Activated T-cell treated with anti-CD3 and anti-CD28 coated beads, Interleukin-2, amount 50 U/mL, for 24 hours (primary cell): ENCODE measurements at regions not wholly inside any gene's neighbourhood (a gene's known extent, or its start where the extent isn't known, plus 50 kb on each side); places are given as distances from the start of the nearest gene placed in this dataset.

Experiments
- DNase-seq: peaks from one replicate; pipeline ENCODE4 v3.0.0-alpha.2; 2020
- H3K27ac Mint-ChIP-seq: 2 replicates; pipeline ENCODE4 v1.8.0; 2020; ENCODE audit warnings: mild to moderate bottlenecking, mixed read lengths
- H3K27me3 Mint-ChIP-seq: 2 replicates; pipeline ENCODE4 v1.8.0; 2020; ENCODE audit warnings: mixed read lengths
- H3K36me3 Mint-ChIP-seq: 2 replicates; pipeline ENCODE4 v1.8.0; 2020; ENCODE audit warnings: low read depth, mixed read lengths
- H3K4me1 Mint-ChIP-seq: 2 replicates; pipeline ENCODE4 v1.8.0; 2020; ENCODE audit warnings: low read depth, mixed read lengths
- H3K4me3 Mint-ChIP-seq: 2 replicates; pipeline ENCODE4 v1.8.0; 2020; ENCODE audit warnings: mild to moderate bottlenecking, moderate library complexity, mixed read lengths
- H3K9me3 Mint-ChIP-seq: 2 replicates; pipeline ENCODE4 v1.8.0; 2020; ENCODE audit warnings: mixed read lengths

- H3K9me3 Mint-ChIP-seq, result no peaks in the 10 kb centered on the region
- H3K4me3 Mint-ChIP-seq, result no peak overlapping the region
- H3K36me3 Mint-ChIP-seq, result no peaks in the 10 kb centered on the region
- no peak for DNase-seq
- H3K4me1 Mint-ChIP-seq, result peaks cover 14% of the 10 kb centered on the region
- peaks cover 4% of the 10 kb centered on the region for H3K27me3 Mint-ChIP-seq
- no peak overlapping the region for H3K27ac Mint-ChIP-seq
Observed at GRCh38 chr12:63298386-63298930, 147.5 kb upstream of the AVPR1A start.

GRCh38 chr12:63294327-63294632 is 143.3 kb upstream of the AVPR1A start:
- H3K9me3 Mint-ChIP-seq, result peaks cover 3% of the 10 kb centered on the region
- no peaks in the 10 kb centered on the region for H3K27me3 Mint-ChIP-seq
- no peak overlapping the region for H3K27ac Mint-ChIP-seq
- no peak overlapping the region for H3K4me3 Mint-ChIP-seq
- H3K4me1 Mint-ChIP-seq, result no peaks in the 10 kb centered on the region
- no peaks in the 10 kb centered on the region for H3K36me3 Mint-ChIP-seq
- no peak for DNase-seq

- no peaks in the 10 kb centered on the region for H3K36me3 Mint-ChIP-seq
- no peak overlapping the region for H3K27ac Mint-ChIP-seq
- DNase-seq, result no peak
- H3K27me3 Mint-ChIP-seq, result no peaks in the 10 kb centered on the region
- no peak overlapping the region for H3K4me3 Mint-ChIP-seq
- peaks cover 3% of the 10 kb centered on the region for H3K9me3 Mint-ChIP-seq
- no peaks in the 10 kb centered on the region for H3K4me1 Mint-ChIP-seq
Observed at GRCh38 chr12:63292471-63293221, 141.6 kb upstream of the AVPR1A start.

- no peak for DNase-seq
- H3K9me3 Mint-ChIP-seq, result no peaks in the 10 kb centered on the region
- no peak overlapping the region for H3K27ac Mint-ChIP-seq
- H3K36me3 Mint-ChIP-seq, result no peaks in the 10 kb centered on the region
- H3K27me3 Mint-ChIP-seq, result peaks cover 2% of the 10 kb centered on the region
- H3K4me1 Mint-ChIP-seq, result no peaks in the 10 kb centered on the region
- no peak overlapping the region for H3K4me3 Mint-ChIP-seq
Observed at GRCh38 chr12:63276537-63277365, 125.8 kb upstream of the AVPR1A start.

GRCh38 chr12:63266988-63267387 is 116.0 kb upstream of the AVPR1A start:
- H3K4me1 Mint-ChIP-seq, result no peaks in the 10 kb centered on the region

GRCh38 chr12:63264629-63265028 is 113.6 kb upstream of the AVPR1A start:
- no peak overlapping the region for H3K4me3 Mint-ChIP-seq

More at GRCh38 chr12:63266988-63267387, 116.0 kb upstream of the AVPR1A start:
- Mint-ChIP-seq H3K9me3 (peaks cover 28% of the 10 kb centered on the region), H3K27me3 (no peaks in the 10 kb centered on the region), H3K36me3 (no peaks in the 10 kb centered on the region), H3K27ac (no peak overlapping the region), H3K4me3 (no peak overlapping the region)
- DNase-seq, result no peak

GRCh38 chr12:63250486-63250885 is 99.5 kb upstream of the AVPR1A start:
- no peak for DNase-seq
- Mint-ChIP-seq H3K27me3 (no peaks in the 10 kb centered on the region), H3K9me3 (no peaks in the 10 kb centered on the region), H3K4me1 (no peaks in the 10 kb centered on the region), H3K27ac (no peak overlapping the region), H3K36me3 (no peaks in the 10 kb centered on the region), H3K4me3 (no peak overlapping the region)

More at GRCh38 chr12:63264629-63265028, 113.6 kb upstream of the AVPR1A start:
- peaks cover 25% of the 10 kb centered on the region for H3K9me3 Mint-ChIP-seq
- H3K4me1 Mint-ChIP-seq, result no peaks in the 10 kb centered on the region
- H3K36me3 Mint-ChIP-seq, result no peaks in the 10 kb centered on the region
- H3K27ac Mint-ChIP-seq, result no peak overlapping the region
- no peaks in the 10 kb centered on the region for H3K27me3 Mint-ChIP-seq
- DNase-seq, result no peak

GRCh38 chr12:63238892-63239291 is 87.9 kb upstream of the AVPR1A start:
- H3K27ac Mint-ChIP-seq, result no peak overlapping the region
- DNase-seq, result no peak

GRCh38 chr12:63232896-63233295 is 81.9 kb upstream of the AVPR1A start:
- H3K36me3 Mint-ChIP-seq, result no peaks in the 10 kb centered on the region
- H3K4me1 Mint-ChIP-seq, result no peaks in the 10 kb centered on the region
- H3K4me3 Mint-ChIP-seq, result no peak overlapping the region
- H3K27ac Mint-ChIP-seq, result no peak overlapping the region
- H3K9me3 Mint-ChIP-seq, result no peaks in the 10 kb centered on the region
- DNase-seq, result no peak
- H3K27me3 Mint-ChIP-seq, result no peaks in the 10 kb centered on the region

More at GRCh38 chr12:63238892-63239291, 87.9 kb upstream of the AVPR1A start:
- Mint-ChIP-seq H3K27me3 (no peaks in the 10 kb centered on the region), H3K4me3 (no peak overlapping the region), H3K36me3 (no peaks in the 10 kb centered on the region), H3K4me1 (no peaks in the 10 kb centered on the region), H3K9me3 (peaks cover 7% of the 10 kb centered on the region)

GRCh38 chr12:63228853-63229252 is 77.9 kb upstream of the AVPR1A start:
- H3K9me3 Mint-ChIP-seq, result no peaks in the 10 kb centered on the region
- no peaks in the 10 kb centered on the region for H3K36me3 Mint-ChIP-seq
- no peaks in the 10 kb centered on the region for H3K27me3 Mint-ChIP-seq
- H3K27ac Mint-ChIP-seq, result no peak overlapping the region
- DNase-seq, result no peak
- H3K4me1 Mint-ChIP-seq, result no peaks in the 10 kb centered on the region
- no peak overlapping the region for H3K4me3 Mint-ChIP-seq

GRCh38 chr12:63226792-63227463 is 75.9 kb upstream of the AVPR1A start:
- Mint-ChIP-seq H3K9me3 (no peaks in the 10 kb centered on the region), H3K27me3 (no peaks in the 10 kb centered on the region), H3K4me1 (no peaks in the 10 kb centered on the region), H3K36me3 (no peaks in the 10 kb centered on the region), H3K4me3 (no peak overlapping the region), H3K27ac (no peak overlapping the region)
- DNase-seq, result no peak

- no peaks in the 10 kb centered on the region for H3K4me1 Mint-ChIP-seq
- H3K4me3 Mint-ChIP-seq, result no peak overlapping the region
- H3K36me3 Mint-ChIP-seq, result no peaks in the 10 kb centered on the region
- no peaks in the 10 kb centered on the region for H3K9me3 Mint-ChIP-seq
- H3K27me3 Mint-ChIP-seq, result no peaks in the 10 kb centered on the region
- H3K27ac Mint-ChIP-seq, result no peak overlapping the region
- DNase-seq, result no peak
Observed at GRCh38 chr12:63224396-63224795, 73.4 kb upstream of the AVPR1A start.

GRCh38 chr12:63223128-63223527 is 72.1 kb upstream of the AVPR1A start:
- Mint-ChIP-seq H3K27ac (no peak overlapping the region), H3K4me3 (no peak overlapping the region), H3K27me3 (no peaks in the 10 kb centered on the region), H3K4me1 (no peaks in the 10 kb centered on the region), H3K36me3 (no peaks in the 10 kb centered on the region), H3K9me3 (no peaks in the 10 kb centered on the region)
- no peak for DNase-seq

GRCh38 chr12:63222582-63222981 is 71.6 kb upstream of the AVPR1A start:
- H3K9me3 Mint-ChIP-seq, result no peaks in the 10 kb centered on the region
- no peak for DNase-seq
- no peaks in the 10 kb centered on the region for H3K36me3 Mint-ChIP-seq
- H3K4me3 Mint-ChIP-seq, result no peak overlapping the region
- H3K27ac Mint-ChIP-seq, result no peak overlapping the region
- H3K27me3 Mint-ChIP-seq, result no peaks in the 10 kb centered on the region
- H3K4me1 Mint-ChIP-seq, result no peaks in the 10 kb centered on the region
